Transverse colon (tissue), 4 donors: ENCODE measurements at regions not wholly inside any gene's neighbourhood (a gene's known extent, or its start where the extent isn't known, plus 50 kb on each side); places are given as distances from the start of the nearest gene placed in this dataset.

Experiments used
- DNase-seq: peaks from one replicate; pipeline ENCODE4 v3.0.0-alpha.2; 2019
- H3K27ac ChIP-seq, 4 donors: fragments of 200-600 bp; sonication (generic); 2 replicates each; pipeline ENCODE4 v1.5.1; 2016 to 2018; ENCODE audit warnings: inconsistent platforms in 4 of 4
- H3K27me3 ChIP-seq: fragments of 200-600 bp; sonication (generic); 2 replicates; pipeline ENCODE4 v1.5.1; 2017; ENCODE audit warnings: inconsistent platforms
- H3K36me3 ChIP-seq, 4 donors: fragments of 200-600 bp; sonication (generic); 2 replicates each; pipeline ENCODE4 v1.5.1; 2017 to 2019; ENCODE audit warnings: inconsistent platforms in 4 of 4
- H3K4me1 ChIP-seq, 4 donors: fragments of 200-600 bp; sonication (generic); 2 replicates each; pipeline ENCODE4 v1.5.1; 2017 to 2020; ENCODE audit warnings: inconsistent platforms in 4 of 4
- H3K4me3 ChIP-seq, 4 donors: fragments of 200-600 bp; sonication (generic); 1 replicate in 1 of 4; 2 replicates in 3 of 4; pipeline versions ENCODE4 v1.5.1 to v1.6.1; 2017 to 2019; ENCODE audit warnings: inconsistent platforms in 4 of 4
- H3K9me3 ChIP-seq, 2 donors: fragments of 200-600 bp; sonication (generic); 2 replicates each; pipeline ENCODE4 v1.5.1; 2017 to 2019; ENCODE audit warnings: inconsistent platforms in 2 of 2
- EP300 ChIP-seq: sonication (generic); formaldehyde crosslinking; IDR thresholded peaks from one replicate; pipeline ENCODE4 v1.6.1; 2017; ENCODE audit warnings: antibody characterized with exemption, low read depth
- POLR2A ChIP-seq: fragments of 450-650 bp; IDR thresholded peaks from one replicate; pipeline ENCODE4 v1.6.1; 2016; ENCODE audit warnings: antibody characterized with exemption, mild to moderate bottlenecking, moderate library complexity
- POLR2AphosphoS5 ChIP-seq, 3 donors: sonication (generic); formaldehyde crosslinking; IDR thresholded peaks; one replicate each; pipeline ENCODE4 v1.6.1; 2016; ENCODE audit warnings: antibody characterized with exemption in 3 of 3
- WGBS, 2 donors: methylation state at CpG; one replicate each; pipeline ENCODE4 v1.1.5; 2018; ENCODE audit warnings: low coverage in 1 of 2; 5-methylcytosine and 5-hydroxymethylcytosine counted together
- in situ Hi-C, 4 donors: fragments of 200-750 bp; cut with MboI; loops; one replicate each; pipeline versions ENCODE4 v1.15.0 to v1.15.1; 2017; ENCODE audit warnings: low sequenced_read_pairs in 3 of 4, low pct_ligation_motif_present in 1 of 4, low pct_unique_long_range_greater_than_20kb in 1 of 4
- intact Hi-C: fragments of 100-400 bp; cut with DNase I; formaldehyde crosslinking; loops from one replicate; pipeline ENCODE4 v1.15.1; 2023; ENCODE audit warnings: low total_unique reads
- TF ChIP-seq, protein P1 (sequence below), 5 experiments: fragments of 200-600 bp in 3 of 5; fragments of 450-650 bp in 2 of 5; sonication (generic) in 3 of 5; IDR thresholded peaks; 1 replicate in 2 of 5; 2 replicates in 3 of 5; pipeline ENCODE4 v1.5.1; 2016 to 2017; ENCODE audit warnings: antibody characterized with exemption in 5 of 5, inconsistent platforms in 3 of 5, mild to moderate bottlenecking in 2 of 5, moderate library complexity in 1 of 5

DNA sequence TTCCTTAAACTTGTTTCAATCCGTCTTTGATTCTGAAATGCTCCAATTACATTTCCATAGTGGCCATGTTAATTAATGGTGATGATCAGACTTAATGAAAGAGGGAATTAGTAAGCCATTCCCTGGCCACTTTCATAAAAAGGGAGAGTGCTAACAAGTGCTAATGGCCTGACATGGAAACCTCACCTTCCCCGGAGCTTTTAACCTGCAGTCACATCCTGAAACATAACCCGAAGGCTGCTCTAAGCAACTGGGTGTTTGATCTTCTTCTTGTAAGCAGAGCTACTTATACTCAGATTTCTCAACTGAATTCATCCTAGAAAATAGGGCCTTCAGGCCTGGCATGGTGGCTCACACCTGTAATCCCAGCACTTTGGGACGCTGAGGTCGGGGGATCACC lies 67.1 kb upstream of the ZMYND8 start:
- Histone ChIP-seq H3K4me3 (no peak overlapping the region), H3K36me3 (no peaks in the 10 kb centered on the region), H3K27me3 (no peaks in the 10 kb centered on the region), H3K9me3 (peaks cover 16 to 20% of the 10 kb centered on the region in 2 donors), H3K4me1 (no peaks in the 10 kb centered on the region), H3K27ac (no peak overlapping the region)
- DNase-seq, result no peak
- in situ Hi-C loops, result no loop called here
- WGBS, 2 donors, result 77 to 91% methylated on average over 2 to 5 of the region's 5 CpGs
- TF ChIP-seq EP300, result no peak
- TF ChIP-seq POLR2AphosphoS5 (IDR thresholded peaks at IDR 0.05), result no peak
- intact Hi-C loops, result no loop called here

DNA sequence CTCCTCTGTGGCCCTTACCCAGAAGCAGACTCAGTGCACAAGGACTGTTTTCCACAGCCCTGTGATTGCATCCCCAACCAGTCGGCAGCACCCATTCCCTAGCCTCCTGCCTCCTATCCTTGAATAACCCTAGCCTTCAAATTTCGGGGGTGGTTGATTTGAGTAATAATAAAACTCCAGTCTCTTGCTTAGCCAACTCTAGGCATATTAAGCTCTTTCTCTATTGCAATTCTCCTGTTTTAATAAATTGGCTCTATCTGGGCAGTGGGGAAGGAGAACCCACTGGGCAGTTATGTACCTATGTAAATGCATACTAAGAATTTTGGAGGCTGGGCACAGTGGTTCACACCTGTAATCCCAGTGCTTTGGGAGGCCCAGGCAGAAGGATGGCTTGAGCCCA lies 70.6 kb upstream of the ZMYND8 start:
- H3K27me3 ChIP-seq, result no peaks in the 10 kb centered on the region
- no peaks in the 10 kb centered on the region for H3K4me1 ChIP-seq
- WGBS, 2 donors, result 97 to 100% methylated on average over 2 of the region's 2 CpGs
- no peak overlapping the region for H3K4me3 ChIP-seq
- in situ Hi-C loops (no loop called here), intact Hi-C loops (no loop called here)
- no peak overlapping the region for H3K27ac ChIP-seq
- H3K36me3 ChIP-seq, result no peaks in the 10 kb centered on the region
- DNase-seq, result no peak
- peaks cover 16 to 20% of the 10 kb centered on the region in 2 donors for H3K9me3 ChIP-seq
- no peak for TF ChIP-seq POLR2AphosphoS5 (IDR thresholded peaks at IDR 0.05)

DNA sequence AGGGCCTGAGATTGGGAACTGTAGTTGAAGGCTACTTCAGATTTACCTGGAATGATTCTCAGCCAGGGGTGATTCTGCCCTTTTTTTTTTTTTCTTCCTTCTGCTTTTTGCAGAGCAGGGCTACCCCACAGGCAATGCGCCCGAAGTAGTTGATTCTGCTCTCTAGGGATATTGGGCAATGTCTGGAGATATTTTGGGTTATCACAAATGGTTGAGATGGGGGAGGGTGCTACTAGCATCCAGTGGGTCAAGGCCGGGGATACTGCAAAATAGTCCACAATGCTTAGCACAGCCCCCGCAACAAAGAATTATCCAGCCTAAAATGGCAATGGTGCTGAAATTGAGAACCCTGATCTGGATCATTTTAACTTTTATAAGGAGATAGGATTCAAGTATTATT lies 71.2 kb upstream of the ZMYND8 start:
- WGBS, 2 donors, result 82 to 95% methylated on average over 2 to 4 of the region's 4 CpGs
- in situ Hi-C loops, result no loop called here

DNA sequence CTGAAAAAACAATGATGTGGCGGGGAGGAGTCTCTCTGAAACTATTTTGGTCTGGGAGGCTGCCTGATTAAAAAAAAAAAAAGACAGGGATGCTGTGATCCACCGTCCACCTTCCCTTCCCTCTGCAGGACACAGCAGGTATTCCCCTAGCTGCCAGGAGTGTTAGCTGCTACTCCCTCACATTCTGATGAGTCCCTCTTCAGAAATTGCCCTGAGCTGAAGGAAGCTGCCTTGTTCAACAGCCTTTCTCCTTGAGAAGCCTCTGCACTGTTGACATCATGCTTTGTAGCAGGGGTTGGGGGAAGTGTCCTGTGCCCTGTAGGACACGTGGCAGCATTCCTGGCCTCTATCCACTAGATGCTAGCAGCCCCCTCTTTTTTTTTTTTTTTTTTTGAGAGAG lies 71.7 kb upstream of the ZMYND8 start:
- peaks cover 16 to 20% of the 10 kb centered on the region in 2 donors for H3K9me3 ChIP-seq
- no peak overlapping the region for H3K4me3 ChIP-seq
- no peaks in the 10 kb centered on the region for H3K36me3 ChIP-seq
- in situ Hi-C loops, result no loop called here
- no peak overlapping the region for H3K27ac ChIP-seq
- no peaks in the 10 kb centered on the region for H3K4me1 ChIP-seq
- no peak for DNase-seq
- 80 to 94% methylated on average over 2 to 3 of the region's 3 CpGs for WGBS, 2 donors
- intact Hi-C loops, result no loop called here
- TF ChIP-seq POLR2A (no peak), EP300 (no peak), POLR2AphosphoS5 (IDR thresholded peaks at IDR 0.05) (no peak)
- TF ChIP-seq, protein P1, sequence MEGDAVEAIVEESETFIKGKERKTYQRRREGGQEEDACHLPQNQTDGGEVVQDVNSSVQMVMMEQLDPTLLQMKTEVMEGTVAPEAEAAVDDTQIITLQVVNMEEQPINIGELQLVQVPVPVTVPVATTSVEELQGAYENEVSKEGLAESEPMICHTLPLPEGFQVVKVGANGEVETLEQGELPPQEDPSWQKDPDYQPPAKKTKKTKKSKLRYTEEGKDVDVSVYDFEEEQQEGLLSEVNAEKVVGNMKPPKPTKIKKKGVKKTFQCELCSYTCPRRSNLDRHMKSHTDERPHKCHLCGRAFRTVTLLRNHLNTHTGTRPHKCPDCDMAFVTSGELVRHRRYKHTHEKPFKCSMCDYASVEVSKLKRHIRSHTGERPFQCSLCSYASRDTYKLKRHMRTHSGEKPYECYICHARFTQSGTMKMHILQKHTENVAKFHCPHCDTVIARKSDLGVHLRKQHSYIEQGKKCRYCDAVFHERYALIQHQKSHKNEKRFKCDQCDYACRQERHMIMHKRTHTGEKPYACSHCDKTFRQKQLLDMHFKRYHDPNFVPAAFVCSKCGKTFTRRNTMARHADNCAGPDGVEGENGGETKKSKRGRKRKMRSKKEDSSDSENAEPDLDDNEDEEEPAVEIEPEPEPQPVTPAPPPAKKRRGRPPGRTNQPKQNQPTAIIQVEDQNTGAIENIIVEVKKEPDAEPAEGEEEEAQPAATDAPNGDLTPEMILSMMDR (IDR thresholded peaks at IDR 0.05), result no peak
- H3K27me3 ChIP-seq, result no peaks in the 10 kb centered on the region

More for the DNA sequence above, 71.2 kb upstream of the ZMYND8 start:
- Histone ChIP-seq H3K9me3 (peaks cover 16 to 20% of the 10 kb centered on the region in 2 donors), H3K27ac (no peak overlapping the region), H3K4me3 (no peak overlapping the region), H3K27me3 (no peaks in the 10 kb centered on the region), H3K4me1 (no peaks in the 10 kb centered on the region), H3K36me3 (no peaks in the 10 kb centered on the region)
- DNase-seq, result no peak
- intact Hi-C loops, result no loop called here
- TF ChIP-seq, protein P1 (IDR thresholded peaks at IDR 0.05), result no peak
- no peak for TF ChIP-seq EP300
- no peak for TF ChIP-seq POLR2AphosphoS5 (IDR thresholded peaks at IDR 0.05)
- TF ChIP-seq POLR2A, result no peak

DNA sequence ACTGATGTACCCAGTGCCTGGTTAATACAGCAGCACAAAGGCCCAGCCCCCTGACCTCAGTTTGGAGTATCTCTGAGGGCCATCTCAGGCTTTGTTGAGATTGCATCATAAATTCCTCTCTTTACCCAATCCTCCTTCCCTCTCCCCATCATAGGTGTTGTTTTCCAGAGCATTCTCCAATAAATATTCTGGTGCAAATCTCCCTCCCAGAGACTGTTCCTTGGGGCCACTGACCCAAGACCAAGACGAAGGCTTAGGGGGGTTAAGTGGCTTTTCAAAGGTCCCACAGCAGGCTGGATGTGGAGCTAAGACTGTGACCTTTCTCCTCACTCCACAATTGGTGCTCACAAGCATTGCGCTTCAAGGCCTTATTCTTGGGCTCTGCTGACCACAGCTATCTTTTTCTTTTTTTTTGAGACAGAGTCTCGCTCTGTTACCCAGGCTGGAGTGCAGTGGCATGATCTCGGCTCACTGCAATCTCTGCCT lies 72.4 kb upstream of the ZMYND8 start:
- Histone ChIP-seq H3K36me3 (no peaks in the 10 kb centered on the region), H3K27ac (no peak overlapping the region), H3K9me3 (peaks cover 16 to 20% of the 10 kb centered on the region in 2 donors), H3K4me1 (no peaks in the 10 kb centered on the region), H3K4me3 (no peak overlapping the region), H3K27me3 (no peaks in the 10 kb centered on the region)
- intact Hi-C loops, result no loop called here
- no peak for TF ChIP-seq POLR2A
- no peak for TF ChIP-seq POLR2AphosphoS5 (IDR thresholded peaks at IDR 0.05)
- TF ChIP-seq EP300, result no peak
- TF ChIP-seq, protein P1 (IDR thresholded peaks at IDR 0.05), result no peak
- DNase-seq, result no peak
- in situ Hi-C loops, result no loop called here
- 40 to 89% methylated on average over 1 to 4 of the region's 4 CpGs for WGBS, 2 donors
